Panc1 (cell line): ENCODE measurements at regions not wholly inside any gene's neighbourhood (a gene's known extent, or its start where the extent isn't known, plus 50 kb on each side); places are given as distances from the start of the nearest gene placed in this dataset.

Experiments
- ATAC-seq: fragments of 200-7000 bp; cut with Tn5 transposase; 2 replicates; pipeline ENCODE4 v1.9.1; 2020; ENCODE audit warnings: mild to moderate bottlenecking, moderate library complexity
- BruUV-seq: library from RNA; stranded (reverse); fragments of 400-500 nt; replicated peaks from 2 replicates; lab custom pipeline; 2021; lab: Mats Ljungman, UMichigan
- CTCF ChIA-PET: fragments of 300-600 bp; sonication (Branson Sonifier 250); formaldehyde crosslinking; loops from one replicate; lab custom pipeline; 2022; ENCODE audit warnings: antibody characterized with exemption; lab: Charles Lee
- POLR2A ChIA-PET: fragments of 300-600 bp; sonication (Branson Sonifier 250); formaldehyde crosslinking; loops from one replicate; lab custom pipeline; 2022; ENCODE audit warnings: antibody characterized with exemption; lab: Charles Lee
- DNase-seq: peaks from one replicate; pipeline ENCODE4 v3.0.0-alpha.2; 2010; ENCODE audit warnings: low read depth, low spot score
- H3K27ac ChIP-seq: 2 replicates; pipeline ENCODE4 v1.5.1; 2011; ENCODE audit warnings: mild to moderate bottlenecking, low read length, inconsistent platforms
- H3K27me3 ChIP-seq: fragments of 200-500 bp; sonication (Bioruptor generic); 2 replicates; pipeline ENCODE4 v1.6.0; 2014; ENCODE audit warnings: low read length, inconsistent platforms; ENCODE audit not compliant: control insufficient read depth, insufficient read depth
- H3K36me3 ChIP-seq: fragments of 200-500 bp; sonication (Bioruptor generic); 2 replicates; pipeline ENCODE4 v1.5.1; 2014; ENCODE audit warnings: inconsistent platforms, mild to moderate bottlenecking, low read length, moderate library complexity; ENCODE audit not compliant: control insufficient read depth, insufficient read depth
- H3K4me1 ChIP-seq: 2 replicates; pipeline ENCODE4 v1.5.1; 2011; ENCODE audit warnings: inconsistent platforms, mild to moderate bottlenecking, low read length, moderate library complexity; ENCODE audit not compliant: control insufficient read depth, insufficient read depth
- H3K4me3 ChIP-seq, 2 experiments: 2 replicates each; pipeline ENCODE4 v1.5.1; 2011 to 2012; ENCODE audit warnings: low read depth in 2 of 2, low read length in 2 of 2, mild to moderate bottlenecking in 2 of 2, inconsistent platforms in 1 of 2, moderate library complexity in 1 of 2
- H3K9me3 ChIP-seq: fragments of 200-500 bp; sonication (Bioruptor generic); 2 replicates; pipeline ENCODE4 v1.5.1; 2014; ENCODE audit warnings: low read depth, mild to moderate bottlenecking, inconsistent platforms, low read length, moderate library complexity; ENCODE audit not compliant: control insufficient read depth, insufficient read depth
- CTCF ChIP-seq: fragments of 450-650 bp; IDR thresholded peaks from 2 replicates; pipeline ENCODE4 v1.5.1; 2017; ENCODE audit warnings: mild to moderate bottlenecking
- POLR2AphosphoS5 ChIP-seq: IDR thresholded peaks from 2 replicates; pipeline ENCODE4 v1.6.1; 2012; ENCODE audit warnings: mild to moderate bottlenecking, low read depth, low read length, moderate library complexity
- REST ChIP-seq, 2 experiments: IDR thresholded peaks; 2 replicates each; pipeline ENCODE4 v1.6.1; 2011 to 2012; ENCODE audit warnings: low read depth in 2 of 2, control low read depth in 1 of 2, low read length in 1 of 2, mild to moderate bottlenecking in 1 of 2, moderate library complexity in 1 of 2; ENCODE audit not compliant: insufficient read depth in 1 of 2
- SIN3A ChIP-seq: IDR thresholded peaks from 2 replicates; pipeline ENCODE4 v1.6.1; 2012; ENCODE audit warnings: low read depth, mild to moderate bottlenecking, low read length, moderate library complexity, borderline replicate concordance; ENCODE audit not compliant: insufficient read depth
- TCF7L2 ChIP-seq: IDR thresholded peaks from 2 replicates; pipeline ENCODE4 v1.6.1; 2011; ENCODE audit warnings: mild to moderate bottlenecking, low read depth, low read length, inconsistent platforms
- in situ Hi-C: cut with HindIII; loops from 2 replicates; pipeline ENCODE4 v1.10.0; 2016; ENCODE audit warnings: low sequenced_read_pairs, low pct_unique_long_range_greater_than_20kb
- intact Hi-C: fragments of 100-400 bp; cut with micrococcal nuclease; formaldehyde crosslinking; loops from one replicate; pipeline ENCODE4 v1.10.0; 2022; ENCODE audit not compliant: unreplicated experiment

GRCh38 chr6:11414176-11414963 lies 123.2 kb upstream of the TMEM170B start:
- H3K9me3 ChIP-seq = no peaks in the 10 kb centered on the region
- H3K27ac ChIP-seq = no peak overlapping the region
- POLR2A ChIA-PET = no interaction called here
- ATAC-seq (no peak), DNase-seq (no peak)
- TF ChIP-seq REST (IDR thresholded peaks at IDR 0.05; ENCODE audit: insufficient read depth in 1 of 2, low read depth in 2 of 2, low read length in 1 of 2) (no peak), CTCF (no peak), TCF7L2 (no peak), SIN3A (no peak), POLR2AphosphoS5 (no peak)
- CTCF ChIA-PET = no interaction called here
- no TSS peak for BruUV-seq
- H3K36me3 ChIP-seq = no peaks in the 10 kb centered on the region
- intact Hi-C loops = no loop called here
- H3K27me3 ChIP-seq = no peaks in the 10 kb centered on the region
- no peak overlapping the region for H3K4me3 ChIP-seq
- in situ Hi-C loops = no loop called here
- no peaks in the 10 kb centered on the region for H3K4me1 ChIP-seq

GRCh38 chr6:11413728-11414127 lies 123.8 kb upstream of the TMEM170B start:
- CTCF ChIA-PET = no interaction called here
- ATAC-seq = no peak
- no peaks in the 10 kb centered on the region for H3K27me3 ChIP-seq
- POLR2A ChIA-PET = no interaction called here
- intact Hi-C loops = no loop called here
- H3K9me3 ChIP-seq = no peaks in the 10 kb centered on the region
- H3K27ac ChIP-seq = no peak overlapping the region
- no peak for DNase-seq
- TF ChIP-seq TCF7L2 = no peak
- no peak for TF ChIP-seq REST (IDR thresholded peaks at IDR 0.05; ENCODE audit: insufficient read depth in 1 of 2, low read depth in 2 of 2, low read length in 1 of 2)
- TF ChIP-seq POLR2AphosphoS5 = no peak
- no peak for TF ChIP-seq CTCF
- TF ChIP-seq SIN3A = no peak
- H3K4me1 ChIP-seq = no peaks in the 10 kb centered on the region
- in situ Hi-C loops = no loop called here
- BruUV-seq = no TSS peak
- no peak overlapping the region for H3K4me3 ChIP-seq
- H3K36me3 ChIP-seq = no peaks in the 10 kb centered on the region
